ENCODE measurements at regions not wholly inside any gene's neighbourhood (a gene's known extent, or its start where the extent isn't known, plus 50 kb on each side); places are given as distances from the start of the nearest gene placed in this dataset.

DNA sequence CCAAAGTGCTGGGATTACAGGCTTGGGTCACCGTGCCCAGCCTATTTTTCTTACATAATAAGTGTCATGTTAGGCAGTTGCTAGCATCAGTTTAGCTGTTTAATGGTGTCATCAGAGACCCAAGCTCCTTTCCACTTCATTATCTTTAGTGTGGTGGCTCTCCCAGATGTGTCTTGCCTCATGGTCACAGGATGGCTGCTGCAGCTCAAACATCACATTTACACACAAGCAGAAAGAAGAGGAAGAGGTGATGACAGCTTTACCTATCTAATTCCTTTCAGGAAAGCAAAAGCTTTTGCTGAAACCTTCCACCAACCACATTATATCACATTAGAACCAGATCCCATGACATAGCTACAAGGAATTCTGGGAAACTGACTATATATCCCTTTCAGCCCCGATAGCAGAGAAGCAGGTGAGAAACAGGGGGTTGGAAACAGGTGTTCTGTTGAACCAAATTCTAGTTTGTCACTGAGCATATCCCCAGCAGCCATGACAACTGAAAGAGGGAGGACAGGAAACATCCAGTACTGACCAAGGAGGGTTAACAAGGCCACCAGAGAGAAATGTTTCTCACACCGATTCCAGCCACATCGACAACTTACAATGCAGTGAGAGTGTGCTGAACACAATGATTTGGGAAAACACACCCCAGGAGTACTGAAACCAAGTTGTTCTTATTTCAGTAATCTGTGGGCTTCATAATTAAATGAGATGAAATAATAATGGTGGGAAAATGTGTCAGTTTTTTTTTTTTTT lies 617.0 kb downstream of the UQCRFS1 start:
- Histone ChIP-seq H2BK12ac (ENCODE audit: insufficient read length, low read depth, low read length) (no peak overlapping the region), H3K79me2 (ENCODE audit: insufficient read depth, low read length) (no peaks in the 10 kb centered on the region), H2BK120ac (ENCODE audit: low read depth, low read length, poor library complexity, severe bottlenecking) (no peak overlapping the region), H2BK15ac (ENCODE audit: low read depth, low read length) (no peak overlapping the region), H3K23me2 (ENCODE audit: insufficient read length, low read depth, low read length, poor library complexity, severe bottlenecking) (no peaks in the 10 kb centered on the region), H3K4me2 (ENCODE audit: insufficient read depth, insufficient read length, low read length) (no peak overlapping the region), H2BK5ac (ENCODE audit: insufficient read length, low read length) (no peak overlapping the region), H2BK20ac (ENCODE audit: low read depth, low read length, poor library complexity, severe bottlenecking) (no peak overlapping the region), H3K79me1 (ENCODE audit: insufficient read depth, low read depth, low read length, poor library complexity, severe bottlenecking) (no peaks in the 10 kb centered on the region), H3K4ac (ENCODE audit: low read depth, low read length) (no peak overlapping the region), H3K56ac (ENCODE audit: insufficient read length, low read depth, low read length) (no peak overlapping the region), H2AK5ac (ENCODE audit: insufficient read length, low read length) (no peak overlapping the region), H3T11ph (ENCODE audit: low read length) (no peak overlapping the region), H3K9ac (ENCODE audit: extremely low read depth, insufficient read length, low read length) (no peak overlapping the region), H2AFZ (ENCODE audit: low read length) (no peak overlapping the region), H3K4me1 (ENCODE audit: insufficient read depth, low read length) (no peaks in the 10 kb centered on the region), H3K9me3 (ENCODE audit: control insufficient read depth, low read depth, low read length) (no peaks in the 10 kb centered on the region), H4K5ac (ENCODE audit: insufficient read length, low read depth, low read length) (no peak overlapping the region), H4K8ac (replicated peaks; ENCODE audit: insufficient read length, low read depth, low read length) (no peak overlapping the region), H3K18ac (ENCODE audit: insufficient read length, low read depth, low read length) (no peak overlapping the region), H3K23ac (ENCODE audit: insufficient read length, low read depth, low read length) (no peak overlapping the region), H3K27me3 (ENCODE audit: insufficient read depth, low read length) (no peaks in the 10 kb centered on the region), H3K27ac (ENCODE audit: insufficient read length, low read depth, low read length) (no peak overlapping the region), H4K91ac (ENCODE audit: insufficient read length, low read depth, low read length) (no peak overlapping the region), H3K14ac (ENCODE audit: insufficient read depth, low read length) (no peak overlapping the region), H4K20me1 (ENCODE audit: control insufficient read depth, insufficient read depth, insufficient read length) (no peaks in the 10 kb centered on the region)
- Mint-ChIP-seq H3K9me3 (no peaks in the 10 kb centered on the region), H3K4me3 (no peak overlapping the region), H3K4me1 (peaks cover 16 to 18% of the 10 kb centered on the region in 2 experiments), H3K27me3 (ENCODE audit: low read depth) (no peaks in the 10 kb centered on the region), H3K27ac (no peak overlapping the region), H3K36me3 (ENCODE audit: insufficient read depth in 1 of 3, low read depth in 3 of 3) (0 out of 7 replicates have a peak, but pooled peaks cover 0 to 2% (median 0%) of the 10 kb centered on the region in 3 experiments)
- no peak for DNase-seq
- no peak for TF ChIP-seq CTCF (conservative IDR thresholded peaks at IDR 0.05)
- WGBS (ENCODE audit: extremely low coverage, insufficient read length, low lambda C conversion rate), result no CpG with 5 or more reads among the region's 4 CpGs
